KMS-11 (cell line): ENCODE measurements at regions not wholly inside any gene's neighbourhood (a gene's known extent, or its start where the extent isn't known, plus 50 kb on each side); places are given as distances from the start of the nearest gene placed in this dataset.

Experiments used
- H2AFZ ChIP-seq: fragments of 200-600 bp; sonication (generic); 2 replicates; pipeline ENCODE4 v1.6.1; 2016; ENCODE audit warnings: antibody characterized with exemption, mixed run types, low read depth
- H3K27ac ChIP-seq: fragments of 200-600 bp; sonication (generic); 2 replicates; pipeline ENCODE4 v1.6.1; 2016; ENCODE audit warnings: mild to moderate bottlenecking, mixed run types
- H3K27me3 ChIP-seq: fragments of 200-600 bp; sonication (generic); 2 replicates; pipeline ENCODE4 v1.6.1; 2017; ENCODE audit warnings: mild to moderate bottlenecking, low read depth, mixed run types, moderate library complexity; ENCODE audit not compliant: insufficient read depth
- H3K36me3 ChIP-seq: fragments of 200-600 bp; sonication (generic); 2 replicates; pipeline ENCODE4 v1.6.1; 2017; ENCODE audit warnings: mild to moderate bottlenecking, mixed run types; ENCODE audit not compliant: insufficient read depth
- H3K4me1 ChIP-seq: fragments of 200-600 bp; sonication (generic); 2 replicates; pipeline ENCODE4 v1.6.1; 2016; ENCODE audit warnings: mild to moderate bottlenecking, low read depth, mixed run types; ENCODE audit not compliant: poor library complexity, severe bottlenecking
- H3K4me2 ChIP-seq: fragments of 200-600 bp; sonication (generic); 2 replicates; pipeline ENCODE4 v1.7.0; 2016; ENCODE audit warnings: mild to moderate bottlenecking, mixed run types
- H3K4me3 ChIP-seq: fragments of 200-600 bp; sonication (generic); IDR thresholded peaks from 2 replicates; pipeline ENCODE4 v1.6.1; 2017; ENCODE audit warnings: low read depth, low read length, mixed read lengths; ENCODE audit not compliant: insufficient read depth
- H3K79me2 ChIP-seq: fragments of 200-600 bp; sonication (generic); 2 replicates; pipeline ENCODE4 v1.6.1; 2016; ENCODE audit warnings: low read depth, mixed run types; ENCODE audit not compliant: insufficient read depth
- H3K9ac ChIP-seq: fragments of 200-600 bp; sonication (generic); 2 replicates; pipeline ENCODE4 v1.6.1; 2016; ENCODE audit warnings: mild to moderate bottlenecking, mixed run types
- H4K20me1 ChIP-seq: fragments of 200-600 bp; sonication (generic); 2 replicates; pipeline ENCODE4 v1.6.1; 2016; ENCODE audit warnings: mild to moderate bottlenecking, mixed run types; ENCODE audit not compliant: insufficient read depth
- TF ChIP-seq, protein P1 (sequence below): fragments of 200-600 bp; sonication (generic); conservative IDR thresholded peaks from 2 replicates; pipeline ENCODE4 v1.6.1; 2017; ENCODE audit warnings: low read depth, mild to moderate bottlenecking, antibody characterized with exemption, low read length, moderate library complexity, mixed read lengths

DNA sequence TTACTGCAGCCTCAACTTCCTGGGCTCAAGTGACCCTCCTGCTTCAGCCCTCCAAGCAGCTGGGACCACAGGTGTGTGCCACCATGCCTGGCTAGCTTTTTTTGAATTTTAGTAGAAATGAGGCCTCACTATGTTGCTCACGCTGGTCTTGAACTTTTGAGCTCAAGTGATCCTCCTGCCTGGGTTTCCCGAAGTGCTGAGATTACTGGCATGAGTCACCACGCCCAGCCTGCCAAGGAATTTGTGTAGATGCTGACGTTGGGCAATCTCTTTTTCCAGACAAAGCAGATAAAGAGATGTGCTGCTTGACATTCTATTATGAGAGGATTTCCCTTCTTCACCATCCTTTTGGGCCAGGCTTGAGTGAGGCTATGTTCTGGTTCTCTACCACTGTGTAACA is 254.5 kb upstream of the RPS6KA3 start:
- no peak overlapping the region for H2AFZ ChIP-seq
- no peak overlapping the region for H3K4me3 ChIP-seq
- H3K4me2 ChIP-seq = no peak overlapping the region
- H3K36me3 ChIP-seq = no peaks in the 10 kb centered on the region
- H4K20me1 ChIP-seq = no peaks in the 10 kb centered on the region
- H3K4me1 ChIP-seq = peaks cover 45% of the 10 kb centered on the region
- TF ChIP-seq, protein P1, sequence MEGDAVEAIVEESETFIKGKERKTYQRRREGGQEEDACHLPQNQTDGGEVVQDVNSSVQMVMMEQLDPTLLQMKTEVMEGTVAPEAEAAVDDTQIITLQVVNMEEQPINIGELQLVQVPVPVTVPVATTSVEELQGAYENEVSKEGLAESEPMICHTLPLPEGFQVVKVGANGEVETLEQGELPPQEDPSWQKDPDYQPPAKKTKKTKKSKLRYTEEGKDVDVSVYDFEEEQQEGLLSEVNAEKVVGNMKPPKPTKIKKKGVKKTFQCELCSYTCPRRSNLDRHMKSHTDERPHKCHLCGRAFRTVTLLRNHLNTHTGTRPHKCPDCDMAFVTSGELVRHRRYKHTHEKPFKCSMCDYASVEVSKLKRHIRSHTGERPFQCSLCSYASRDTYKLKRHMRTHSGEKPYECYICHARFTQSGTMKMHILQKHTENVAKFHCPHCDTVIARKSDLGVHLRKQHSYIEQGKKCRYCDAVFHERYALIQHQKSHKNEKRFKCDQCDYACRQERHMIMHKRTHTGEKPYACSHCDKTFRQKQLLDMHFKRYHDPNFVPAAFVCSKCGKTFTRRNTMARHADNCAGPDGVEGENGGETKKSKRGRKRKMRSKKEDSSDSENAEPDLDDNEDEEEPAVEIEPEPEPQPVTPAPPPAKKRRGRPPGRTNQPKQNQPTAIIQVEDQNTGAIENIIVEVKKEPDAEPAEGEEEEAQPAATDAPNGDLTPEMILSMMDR = no peak
- H3K9ac ChIP-seq = no peak overlapping the region
- no peaks in the 10 kb centered on the region for H3K27me3 ChIP-seq
- H3K79me2 ChIP-seq = no peaks in the 10 kb centered on the region
- no peak overlapping the region for H3K27ac ChIP-seq

DNA sequence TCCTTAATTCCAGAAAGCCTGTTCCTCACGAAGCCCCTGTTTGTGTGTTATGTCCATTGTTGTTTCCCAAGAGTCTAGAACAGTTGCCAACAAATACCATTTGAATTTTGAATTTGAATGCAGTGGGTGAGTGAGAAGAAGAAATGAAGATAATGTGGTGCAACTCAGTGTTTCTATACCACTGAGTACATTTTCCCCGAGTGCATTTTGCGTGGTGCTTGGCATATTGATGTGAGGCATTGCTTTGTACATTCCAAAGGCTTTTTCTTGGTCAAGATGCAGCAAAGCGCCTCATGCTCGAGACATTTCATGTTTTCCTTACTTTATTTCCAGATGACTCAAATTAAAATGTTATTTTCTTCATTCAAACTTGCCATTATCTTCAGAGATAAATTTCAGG is 253.1 kb upstream of the RPS6KA3 start:
- Histone ChIP-seq H3K79me2 (no peaks in the 10 kb centered on the region), H3K4me3 (no peak overlapping the region), H3K27me3 (no peaks in the 10 kb centered on the region), H3K9ac (no peak overlapping the region), H4K20me1 (no peaks in the 10 kb centered on the region), H3K4me2 (no peak overlapping the region), H3K36me3 (no peaks in the 10 kb centered on the region), H3K27ac (no peak overlapping the region), H3K4me1 (peaks cover 56% of the 10 kb centered on the region), H2AFZ (no peak overlapping the region)
- TF ChIP-seq, protein P1 = no peak

DNA sequence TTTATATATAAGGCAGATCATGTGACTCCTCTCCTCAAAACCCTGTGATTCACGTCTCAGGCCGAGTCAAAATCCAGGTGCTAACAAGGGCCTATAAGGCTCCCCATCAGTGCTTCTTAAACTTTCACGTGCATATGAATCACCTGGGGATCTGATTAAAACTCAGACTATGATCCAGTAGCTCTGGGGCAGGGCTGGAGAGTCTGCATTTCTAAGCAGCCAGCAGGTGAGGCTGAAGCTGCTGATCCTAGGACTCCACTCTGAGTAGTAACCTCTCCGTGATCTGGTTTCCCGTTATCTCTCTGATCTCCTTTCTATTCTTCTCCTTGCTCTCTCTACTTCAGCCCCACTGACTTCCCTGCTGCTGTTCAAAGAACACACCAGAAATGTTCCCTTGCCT is 252.4 kb upstream of the RPS6KA3 start:
- TF ChIP-seq, protein P1 = no peak
- H3K27ac ChIP-seq = no peak overlapping the region
- H4K20me1 ChIP-seq = no peaks in the 10 kb centered on the region
- H3K27me3 ChIP-seq = no peaks in the 10 kb centered on the region
- no peaks in the 10 kb centered on the region for H3K36me3 ChIP-seq
- no peak overlapping the region for H2AFZ ChIP-seq
- no peak overlapping the region for H3K4me3 ChIP-seq
- no peaks in the 10 kb centered on the region for H3K79me2 ChIP-seq
- H3K4me2 ChIP-seq = no peak overlapping the region
- H3K9ac ChIP-seq = no peak overlapping the region
- peaks cover 56% of the 10 kb centered on the region for H3K4me1 ChIP-seq

DNA sequence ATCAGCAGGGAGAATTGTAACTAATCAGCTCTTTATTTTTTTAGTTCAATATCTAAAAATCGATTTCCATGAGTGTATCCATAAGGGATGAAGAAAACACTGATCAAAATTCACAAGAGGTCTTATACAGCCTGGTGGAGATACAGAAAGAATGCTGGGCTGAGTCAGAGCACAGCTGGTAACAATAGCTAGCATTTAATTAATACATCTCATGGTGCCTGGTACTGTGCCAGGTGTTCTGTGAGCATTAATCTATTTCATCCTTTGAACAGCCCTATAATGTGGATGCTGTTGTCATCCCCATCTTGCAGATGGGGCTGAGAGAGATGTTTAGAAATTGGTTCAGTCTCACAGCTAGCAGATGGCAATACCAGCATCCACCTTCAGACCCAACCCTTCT is 250.9 kb upstream of the RPS6KA3 start:
- TF ChIP-seq, protein P1 = no peak
- H3K27me3 ChIP-seq = no peaks in the 10 kb centered on the region
- H3K27ac ChIP-seq = no peak overlapping the region
- H3K4me3 ChIP-seq = no peak overlapping the region
- H3K4me2 ChIP-seq = no peak overlapping the region
- no peaks in the 10 kb centered on the region for H3K36me3 ChIP-seq
- H3K9ac ChIP-seq = no peak overlapping the region
- no peak overlapping the region for H2AFZ ChIP-seq
- H3K79me2 ChIP-seq = no peaks in the 10 kb centered on the region
- H4K20me1 ChIP-seq = no peaks in the 10 kb centered on the region
- peaks cover 45% of the 10 kb centered on the region for H3K4me1 ChIP-seq
